ENCODE measurements at regions not wholly inside any gene's neighbourhood (a gene's known extent, or its start where the extent isn't known, plus 50 kb on each side); places are given as distances from the start of the nearest gene placed in this dataset.

GRCh38 chr3:161731968-161732367 is 235.4 kb downstream of the OTOL1 start:
- TF ChIP-seq, protein P1, sequence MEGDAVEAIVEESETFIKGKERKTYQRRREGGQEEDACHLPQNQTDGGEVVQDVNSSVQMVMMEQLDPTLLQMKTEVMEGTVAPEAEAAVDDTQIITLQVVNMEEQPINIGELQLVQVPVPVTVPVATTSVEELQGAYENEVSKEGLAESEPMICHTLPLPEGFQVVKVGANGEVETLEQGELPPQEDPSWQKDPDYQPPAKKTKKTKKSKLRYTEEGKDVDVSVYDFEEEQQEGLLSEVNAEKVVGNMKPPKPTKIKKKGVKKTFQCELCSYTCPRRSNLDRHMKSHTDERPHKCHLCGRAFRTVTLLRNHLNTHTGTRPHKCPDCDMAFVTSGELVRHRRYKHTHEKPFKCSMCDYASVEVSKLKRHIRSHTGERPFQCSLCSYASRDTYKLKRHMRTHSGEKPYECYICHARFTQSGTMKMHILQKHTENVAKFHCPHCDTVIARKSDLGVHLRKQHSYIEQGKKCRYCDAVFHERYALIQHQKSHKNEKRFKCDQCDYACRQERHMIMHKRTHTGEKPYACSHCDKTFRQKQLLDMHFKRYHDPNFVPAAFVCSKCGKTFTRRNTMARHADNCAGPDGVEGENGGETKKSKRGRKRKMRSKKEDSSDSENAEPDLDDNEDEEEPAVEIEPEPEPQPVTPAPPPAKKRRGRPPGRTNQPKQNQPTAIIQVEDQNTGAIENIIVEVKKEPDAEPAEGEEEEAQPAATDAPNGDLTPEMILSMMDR (conservative IDR thresholded peaks at IDR 0.05 in 1 of 2, IDR thresholded peaks at IDR 0.05 in 1 of 2; ENCODE audit: low read depth in 1 of 2, low read length in 2 of 2): no peak
- no peak for TF ChIP-seq EZH2 (IDR thresholded peaks at IDR 0.05; ENCODE audit: low read length, missing control alignments)
